ENCODE measurements at regions not wholly inside any gene's neighbourhood (a gene's known extent, or its start where the extent isn't known, plus 50 kb on each side); places are given as distances from the start of the nearest gene placed in this dataset.

- TF ChIP-seq, protein P1, sequence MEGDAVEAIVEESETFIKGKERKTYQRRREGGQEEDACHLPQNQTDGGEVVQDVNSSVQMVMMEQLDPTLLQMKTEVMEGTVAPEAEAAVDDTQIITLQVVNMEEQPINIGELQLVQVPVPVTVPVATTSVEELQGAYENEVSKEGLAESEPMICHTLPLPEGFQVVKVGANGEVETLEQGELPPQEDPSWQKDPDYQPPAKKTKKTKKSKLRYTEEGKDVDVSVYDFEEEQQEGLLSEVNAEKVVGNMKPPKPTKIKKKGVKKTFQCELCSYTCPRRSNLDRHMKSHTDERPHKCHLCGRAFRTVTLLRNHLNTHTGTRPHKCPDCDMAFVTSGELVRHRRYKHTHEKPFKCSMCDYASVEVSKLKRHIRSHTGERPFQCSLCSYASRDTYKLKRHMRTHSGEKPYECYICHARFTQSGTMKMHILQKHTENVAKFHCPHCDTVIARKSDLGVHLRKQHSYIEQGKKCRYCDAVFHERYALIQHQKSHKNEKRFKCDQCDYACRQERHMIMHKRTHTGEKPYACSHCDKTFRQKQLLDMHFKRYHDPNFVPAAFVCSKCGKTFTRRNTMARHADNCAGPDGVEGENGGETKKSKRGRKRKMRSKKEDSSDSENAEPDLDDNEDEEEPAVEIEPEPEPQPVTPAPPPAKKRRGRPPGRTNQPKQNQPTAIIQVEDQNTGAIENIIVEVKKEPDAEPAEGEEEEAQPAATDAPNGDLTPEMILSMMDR (IDR thresholded peaks at IDR 0.05), result no peak
- no peak for TF ChIP-seq POLR2AphosphoS5 (IDR thresholded peaks at IDR 0.05)
These were observed 147.2 kb upstream of the CD180 start for GRCh38 chr5:67343835-67344234.
